ENCODE measurements at regions not wholly inside any gene's neighbourhood (a gene's known extent, or its start where the extent isn't known, plus 50 kb on each side); places are given as distances from the start of the nearest gene placed in this dataset.

DNA sequence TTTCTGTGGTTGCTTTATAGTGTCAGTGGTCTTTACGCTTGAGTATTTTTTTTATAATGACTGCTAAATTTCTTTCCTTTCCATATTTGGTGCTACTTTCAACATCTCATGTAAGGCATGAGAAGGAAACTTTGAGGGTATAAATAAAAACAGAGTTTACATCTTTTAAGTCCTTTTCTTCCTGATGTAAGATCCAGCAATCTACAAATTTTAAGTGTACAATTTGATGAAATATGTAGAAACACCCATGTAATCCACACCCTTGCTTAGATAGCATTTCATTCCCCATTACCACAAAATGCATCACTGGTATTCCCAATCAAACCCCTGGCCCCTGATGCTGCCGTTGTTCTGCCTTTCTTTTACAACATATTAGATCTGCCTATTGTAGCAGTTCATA is 769.1 kb downstream of the CCDC85A start:
- no peak for DNase-seq

DNA sequence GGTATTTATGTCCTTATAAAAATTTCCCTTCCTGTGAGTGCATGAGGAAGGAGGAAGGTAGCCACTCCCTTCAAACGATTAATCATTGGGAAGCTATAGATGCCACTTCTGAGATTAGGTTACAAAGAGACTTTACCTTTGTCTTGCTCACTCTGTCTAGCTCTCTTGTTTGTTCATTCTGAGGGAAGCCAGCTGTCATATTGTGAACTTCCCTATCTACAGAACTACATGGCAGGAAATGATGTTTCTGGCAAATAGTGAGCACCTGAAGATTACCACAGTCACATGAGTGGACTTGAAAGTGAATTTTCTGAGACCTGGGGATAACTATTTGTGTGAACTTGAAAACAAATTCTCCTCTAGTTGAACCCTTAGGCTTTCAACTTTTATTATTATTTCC is 776.8 kb downstream of the CCDC85A start:
- DNase-seq, result no peak
- no peak overlapping the region for H3K4me3 ChIP-seq
- 76 to 82% (median 81%) methylated on average over 1 of the region's 1 CpG for WGBS, 3 donors
- H3K9me3 ChIP-seq, result no peaks in the 10 kb centered on the region
- H3K27me3 ChIP-seq (ENCODE audit: insufficient read depth in 3 of 3, low read length in 2 of 3), result no peaks in the 10 kb centered on the region
- no peaks in the 10 kb centered on the region for H3K4me1 ChIP-seq
- intact Hi-C loops (cut with DNase I), result no loop called here
- TF ChIP-seq, protein P1, sequence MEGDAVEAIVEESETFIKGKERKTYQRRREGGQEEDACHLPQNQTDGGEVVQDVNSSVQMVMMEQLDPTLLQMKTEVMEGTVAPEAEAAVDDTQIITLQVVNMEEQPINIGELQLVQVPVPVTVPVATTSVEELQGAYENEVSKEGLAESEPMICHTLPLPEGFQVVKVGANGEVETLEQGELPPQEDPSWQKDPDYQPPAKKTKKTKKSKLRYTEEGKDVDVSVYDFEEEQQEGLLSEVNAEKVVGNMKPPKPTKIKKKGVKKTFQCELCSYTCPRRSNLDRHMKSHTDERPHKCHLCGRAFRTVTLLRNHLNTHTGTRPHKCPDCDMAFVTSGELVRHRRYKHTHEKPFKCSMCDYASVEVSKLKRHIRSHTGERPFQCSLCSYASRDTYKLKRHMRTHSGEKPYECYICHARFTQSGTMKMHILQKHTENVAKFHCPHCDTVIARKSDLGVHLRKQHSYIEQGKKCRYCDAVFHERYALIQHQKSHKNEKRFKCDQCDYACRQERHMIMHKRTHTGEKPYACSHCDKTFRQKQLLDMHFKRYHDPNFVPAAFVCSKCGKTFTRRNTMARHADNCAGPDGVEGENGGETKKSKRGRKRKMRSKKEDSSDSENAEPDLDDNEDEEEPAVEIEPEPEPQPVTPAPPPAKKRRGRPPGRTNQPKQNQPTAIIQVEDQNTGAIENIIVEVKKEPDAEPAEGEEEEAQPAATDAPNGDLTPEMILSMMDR (IDR thresholded peaks at IDR 0.05), result no peak
- no peak for ATAC-seq
- H3K27ac ChIP-seq, result no peak overlapping the region
- H3K36me3 ChIP-seq (ENCODE audit: insufficient read depth in 1 of 2, low read depth in 1 of 2), result no peaks in the 10 kb centered on the region

More for the DNA sequence above, 769.1 kb downstream of the CCDC85A start:
- Histone ChIP-seq H3K36me3 (ENCODE audit: insufficient read depth in 1 of 2, low read depth in 1 of 2) (no peaks in the 10 kb centered on the region), H3K9me3 (no peaks in the 10 kb centered on the region), H3K27me3 (ENCODE audit: insufficient read depth in 3 of 3, low read length in 2 of 3) (no peaks in the 10 kb centered on the region), H3K27ac (no peak overlapping the region), H3K4me3 (no peak overlapping the region), H3K4me1 (no peaks in the 10 kb centered on the region)
- 86 to 95% (median 87%) methylated on average over 2 of the region's 2 CpGs for WGBS, 3 donors
- TF ChIP-seq, protein P1 (IDR thresholded peaks at IDR 0.05), result no peak
- no peak for ATAC-seq
- intact Hi-C loops (cut with DNase I), result no loop called here

DNA sequence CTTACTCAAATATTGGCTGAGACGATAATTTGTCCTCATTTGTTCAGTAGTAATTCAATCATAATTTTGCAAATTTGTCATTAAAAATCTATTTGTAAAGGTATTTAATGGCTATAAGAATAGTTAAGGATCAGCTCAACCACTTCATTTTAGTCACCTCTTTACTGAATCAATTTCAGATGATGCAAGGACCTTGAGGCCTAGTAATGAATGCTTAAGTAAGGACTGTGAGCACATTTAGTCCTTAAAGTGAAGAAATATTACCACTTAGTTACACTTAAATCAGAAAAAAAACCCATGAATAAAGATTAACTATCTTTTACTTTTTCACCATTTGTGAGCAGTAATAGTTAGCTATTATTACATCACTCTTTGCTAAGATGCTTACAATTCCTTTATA is 778.9 kb downstream of the CCDC85A start:
- Histone ChIP-seq H3K4me1 (no peaks in the 10 kb centered on the region), H3K36me3 (ENCODE audit: insufficient read depth in 1 of 2, low read depth in 1 of 2) (no peaks in the 10 kb centered on the region), H3K9me3 (no peaks in the 10 kb centered on the region), H3K4me3 (no peak overlapping the region), H3K27me3 (ENCODE audit: insufficient read depth in 3 of 3, low read length in 2 of 3) (no peaks in the 10 kb centered on the region), H3K27ac (no peak overlapping the region)
- ATAC-seq, result no peak
- TF ChIP-seq, protein P1 (IDR thresholded peaks at IDR 0.05), result no peak
- 90 to 97% (median 96%) methylated on average over 1 of the region's 1 CpG for WGBS, 3 donors
- intact Hi-C loops (cut with DNase I), result no loop called here
- no peak for DNase-seq

DNA sequence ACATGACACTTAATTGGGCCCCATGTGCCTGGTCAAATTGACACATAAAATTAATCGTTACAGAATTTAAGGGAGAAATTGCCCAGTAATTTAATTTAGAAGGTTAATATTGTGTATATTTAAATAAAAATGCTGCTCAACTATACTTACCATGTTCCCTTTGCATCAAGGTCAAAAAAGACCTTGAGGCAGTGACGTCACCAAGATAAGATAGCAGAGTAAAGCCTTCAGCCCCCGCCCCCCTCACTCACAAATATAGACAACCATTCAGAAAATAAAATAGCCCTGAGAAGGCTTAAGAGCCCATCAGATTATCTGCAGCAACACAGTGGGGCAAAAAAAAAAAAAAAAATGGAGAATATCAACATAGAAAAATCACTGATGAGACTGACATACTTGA is 785.7 kb downstream of the CCDC85A start:
- TF ChIP-seq, protein P1 (IDR thresholded peaks at IDR 0.05), result no peak
- no peak for ATAC-seq
- no peak overlapping the region for H3K27ac ChIP-seq
- no peak overlapping the region for H3K4me3 ChIP-seq
- intact Hi-C loops (cut with DNase I), result no loop called here
- no peaks in the 10 kb centered on the region for H3K4me1 ChIP-seq
- 88 to 92% (median 91%) methylated on average over 3 of the region's 3 CpGs for WGBS, 3 donors
- no peaks in the 10 kb centered on the region for H3K36me3 ChIP-seq (ENCODE audit: insufficient read depth in 1 of 2, low read depth in 1 of 2)
- H3K27me3 ChIP-seq (ENCODE audit: insufficient read depth in 3 of 3, low read length in 2 of 3), result no peaks in the 10 kb centered on the region
- DNase-seq, result no peak
- peaks cover 4% of the 10 kb centered on the region for H3K9me3 ChIP-seq

DNA sequence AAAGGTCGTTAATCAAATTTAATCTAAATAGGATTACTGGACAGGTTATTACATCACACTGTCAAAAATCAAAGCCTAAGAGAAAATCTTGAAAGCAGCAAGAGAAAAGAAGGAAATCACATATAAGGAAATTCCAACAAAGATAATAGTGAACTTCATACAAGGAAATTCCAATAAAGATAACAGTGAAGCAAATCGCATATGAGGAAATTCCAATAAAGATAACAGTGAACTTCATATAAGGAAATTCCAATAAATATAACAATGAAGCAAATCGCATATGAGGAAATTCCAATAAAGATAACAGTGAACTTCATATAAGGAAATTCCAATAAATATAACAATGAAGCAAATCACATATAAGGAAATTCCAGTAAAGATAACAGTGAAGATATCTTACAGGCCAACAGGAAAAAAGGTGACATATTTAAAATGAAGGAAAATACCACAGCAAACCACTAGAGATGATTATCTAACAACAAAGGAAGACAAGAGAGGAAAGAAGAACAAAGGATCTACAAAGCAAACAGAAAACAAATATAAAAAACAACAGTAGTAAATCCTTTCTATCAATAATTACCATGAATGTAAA is 787.7 kb downstream of the CCDC85A start:
- Histone ChIP-seq H3K4me1 (no peaks in the 10 kb centered on the region), H3K4me3 (no peak overlapping the region), H3K36me3 (ENCODE audit: insufficient read depth in 1 of 2, low read depth in 1 of 2) (no peaks in the 10 kb centered on the region), H3K27ac (no peak overlapping the region), H3K9me3 (peaks cover 4% of the 10 kb centered on the region), H3K27me3 (ENCODE audit: insufficient read depth in 3 of 3, low read length in 2 of 3) (no peaks in the 10 kb centered on the region)
- TF ChIP-seq, protein P1 (IDR thresholded peaks at IDR 0.05), result no peak
- ATAC-seq, result no peak
- DNase-seq, result no peak
- intact Hi-C loops (cut with DNase I), result no loop called here
- 69 to 80% (median 79%) methylated on average over 3 of the region's 3 CpGs for WGBS, 3 donors
